HG03095 (cell line): ENCODE measurements at regions not wholly inside any gene's neighbourhood (a gene's known extent, or its start where the extent isn't known, plus 50 kb on each side); places are given as distances from the start of the nearest gene placed in this dataset.

Experiments
- ATAC-seq: cut with Tn5 transposase; IDR thresholded peaks from one replicate; pipeline ENCODE4 v1.9.1; 2021; ENCODE audit warnings: moderate library complexity; ENCODE audit not compliant: unreplicated experiment

DNA sequence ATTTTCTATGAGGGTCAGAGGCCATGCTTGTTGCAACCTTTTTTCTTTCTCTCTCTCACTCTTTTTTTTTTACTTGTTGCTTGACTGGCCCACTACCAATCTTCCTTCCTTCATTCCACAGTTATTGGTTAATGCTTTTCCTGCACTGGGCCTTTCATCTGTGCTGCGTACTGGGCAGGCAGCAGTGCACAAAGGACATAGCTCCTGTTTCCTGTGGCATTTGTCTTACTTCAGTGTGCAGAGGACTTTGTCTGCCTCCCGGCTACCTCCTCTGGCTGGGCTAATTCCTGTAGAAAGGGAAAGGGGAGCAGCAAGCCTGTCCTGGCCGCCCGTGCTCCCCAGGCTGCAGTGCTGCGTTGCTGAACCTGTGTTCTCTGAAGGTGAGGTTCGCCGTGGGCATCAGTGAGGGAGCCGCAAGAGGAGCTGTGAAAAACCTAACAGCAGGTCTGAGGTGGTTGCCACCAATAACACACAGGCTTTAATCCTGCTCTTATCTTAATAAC is 93.7 kb upstream of the RGMA start:
- ATAC-seq: no peak

DNA sequence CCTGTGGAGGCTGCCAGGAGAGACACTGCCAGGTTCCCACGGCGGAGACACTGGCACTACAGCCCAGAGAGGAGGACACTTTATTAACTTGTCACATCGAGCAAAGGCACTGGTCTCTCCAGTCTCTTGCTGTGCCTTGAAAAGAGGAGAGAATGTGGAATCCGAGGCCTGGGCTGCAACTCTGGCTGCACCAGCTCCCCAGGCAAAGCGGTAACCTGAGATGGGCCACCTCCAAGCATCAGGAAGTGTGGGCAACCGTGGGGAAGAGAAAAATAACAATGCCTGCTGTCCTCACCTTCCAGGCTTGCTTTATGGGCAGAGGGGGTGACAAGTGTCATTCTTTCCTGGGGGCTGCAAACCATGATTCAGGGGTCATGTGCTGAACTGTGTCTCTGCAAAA is 91.6 kb upstream of the RGMA start:
- no peak for ATAC-seq

DNA sequence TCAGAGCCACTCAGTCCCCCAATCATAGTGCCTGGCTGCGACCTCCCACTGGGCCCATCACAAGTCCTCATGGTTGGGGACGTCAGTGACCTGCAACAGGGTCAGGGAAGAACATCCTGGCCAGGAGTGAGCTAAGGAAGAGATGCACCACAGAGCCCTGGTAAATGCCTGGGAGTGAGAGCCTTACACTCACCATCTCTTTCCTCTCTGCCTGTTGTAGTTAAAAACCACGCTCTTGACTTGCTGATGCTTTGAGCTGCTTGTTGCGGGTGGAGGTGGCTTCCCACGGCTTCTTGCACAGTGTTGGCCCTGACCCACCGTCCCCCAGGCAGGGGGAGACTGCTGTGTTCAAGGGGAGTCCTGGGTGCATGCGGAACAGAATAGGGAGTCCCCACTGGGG is 91.1 kb upstream of the RGMA start:
- no peak for ATAC-seq

DNA sequence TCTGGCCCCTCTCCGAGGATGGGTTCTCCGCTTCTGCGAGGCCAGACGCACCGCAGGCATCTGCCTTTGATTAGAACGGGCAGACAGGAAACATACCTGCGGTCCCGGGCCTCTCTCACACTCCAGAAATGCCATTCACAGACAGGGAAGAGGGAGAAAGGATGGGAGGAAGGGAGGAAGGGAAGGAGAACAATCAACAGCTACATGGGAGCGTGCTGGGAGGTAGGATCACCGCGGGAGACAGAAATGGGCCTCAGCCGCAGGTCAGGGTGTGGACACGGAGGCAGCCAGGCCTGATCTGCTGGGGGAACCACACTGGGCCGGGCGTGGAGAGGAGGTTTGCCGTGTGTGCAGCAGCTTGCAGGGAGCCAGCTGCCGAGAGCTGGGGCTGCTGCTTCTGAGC is 90.7 kb upstream of the RGMA start:
- no peak for ATAC-seq

DNA sequence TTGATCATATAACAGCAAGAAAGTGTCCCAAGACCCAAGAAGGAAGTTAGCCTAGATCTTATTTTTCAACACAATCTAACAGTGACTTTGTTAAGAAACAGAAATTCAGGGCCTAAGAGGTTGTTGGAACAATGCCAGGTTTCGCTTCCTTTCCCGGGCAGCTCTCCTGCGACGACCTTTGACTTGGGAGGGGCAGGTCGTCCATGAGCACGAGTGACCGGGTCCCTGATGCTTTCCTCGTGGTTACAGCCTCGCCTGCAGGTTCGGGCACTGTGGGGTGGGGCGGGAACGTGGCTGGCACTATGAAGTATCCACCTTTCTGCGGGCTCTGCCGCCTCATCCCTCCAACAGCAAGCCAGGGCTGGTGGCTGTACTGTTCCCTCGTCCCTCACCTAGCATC is 90.1 kb upstream of the RGMA start:
- ATAC-seq: no peak

DNA sequence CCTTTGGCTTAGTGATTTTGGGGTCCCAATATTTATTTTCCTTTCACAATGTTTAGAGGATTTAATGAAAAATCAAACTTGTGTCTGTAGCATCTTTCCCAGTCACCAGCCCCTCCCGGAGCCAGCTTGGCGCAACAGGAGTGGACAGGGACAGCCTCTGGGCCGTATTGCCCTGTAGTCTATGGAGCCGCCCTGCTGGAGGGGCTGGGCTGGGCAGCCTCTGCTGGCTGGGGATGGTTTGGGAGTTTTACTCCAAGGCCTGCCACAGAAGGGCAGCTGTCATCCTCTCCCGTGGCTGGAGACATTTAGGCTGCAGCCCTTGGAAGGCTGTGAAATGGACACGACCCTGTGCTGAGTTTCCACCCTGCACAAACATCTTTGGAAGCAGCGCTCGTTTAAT is 89.4 kb upstream of the RGMA start:
- no peak for ATAC-seq

GRCh38 chr15:93176065-93176464 is 87.1 kb upstream of the RGMA start:
- no peak for ATAC-seq

DNA sequence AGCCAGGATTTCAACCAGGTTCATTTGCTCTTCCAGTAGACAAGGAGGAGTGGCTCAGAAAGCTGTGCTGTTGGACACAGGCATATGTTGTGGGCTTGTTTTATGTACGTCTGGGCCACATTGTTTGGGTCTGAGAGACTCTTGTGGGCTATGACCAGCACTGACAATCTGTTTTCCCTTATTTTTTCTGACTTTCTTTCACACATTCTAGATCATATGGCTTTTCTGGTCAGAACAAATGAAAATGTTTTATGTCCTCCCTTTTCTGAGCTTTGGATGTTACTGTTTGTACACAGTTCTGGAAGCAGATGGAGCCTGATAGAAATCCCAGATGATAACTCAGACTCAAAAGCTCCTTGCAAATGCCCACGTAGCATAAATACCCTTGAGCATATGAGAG is 85.8 kb upstream of the RGMA start:
- ATAC-seq: no peak

GRCh38 chr15:93173369-93173768 is 84.4 kb upstream of the RGMA start:
- ATAC-seq: no peak

DNA sequence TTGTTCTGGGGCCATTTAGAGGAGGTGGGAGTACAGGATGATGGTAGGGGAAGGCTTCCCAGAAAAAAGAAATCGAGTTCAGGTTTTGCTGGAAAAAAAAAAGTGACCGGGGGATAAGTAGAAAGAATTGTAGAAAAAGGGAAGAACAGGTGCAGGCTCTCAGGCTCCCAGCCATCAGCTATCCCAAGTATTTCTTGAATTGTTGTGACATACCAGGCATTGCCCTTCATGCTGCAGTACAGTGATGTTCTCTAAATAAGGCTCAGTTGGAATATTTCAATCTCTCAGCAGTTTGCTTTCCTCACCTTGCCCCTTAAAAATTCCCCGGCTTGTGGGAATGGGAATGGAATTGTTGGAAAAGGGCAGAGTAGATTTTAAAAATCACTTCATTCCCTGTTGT is 82.5 kb upstream of the RGMA start:
- ATAC-seq: no peak

DNA sequence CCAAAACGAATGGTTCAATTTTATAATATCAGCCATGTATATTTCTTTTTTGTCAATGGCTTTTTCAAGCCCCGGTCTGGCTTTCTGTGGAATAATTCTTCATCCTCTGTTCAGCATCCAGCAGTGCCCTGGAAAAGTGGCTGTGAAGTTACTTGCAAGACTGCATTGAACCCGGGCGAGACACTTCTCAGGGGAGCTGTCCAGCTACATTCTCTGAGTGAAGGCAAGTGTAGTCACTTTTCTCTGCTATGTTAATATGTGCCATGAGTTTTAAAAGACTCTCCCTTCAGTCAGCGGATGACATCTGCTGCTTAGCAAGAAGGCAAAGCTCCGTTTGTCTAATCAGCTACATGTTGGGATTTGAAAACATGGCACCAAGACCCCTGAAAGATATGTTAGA is 81.3 kb upstream of the RGMA start:
- no peak for ATAC-seq

GRCh38 chr15:93168910-93169309 is 79.9 kb upstream of the RGMA start:
- no peak for ATAC-seq

GRCh38 chr15:93167291-93167690 is 78.3 kb upstream of the RGMA start:
- ATAC-seq: no peak

- ATAC-seq: no peak
These were observed 77.7 kb upstream of the RGMA start for GRCh38 chr15:93166675-93167074.

DNA sequence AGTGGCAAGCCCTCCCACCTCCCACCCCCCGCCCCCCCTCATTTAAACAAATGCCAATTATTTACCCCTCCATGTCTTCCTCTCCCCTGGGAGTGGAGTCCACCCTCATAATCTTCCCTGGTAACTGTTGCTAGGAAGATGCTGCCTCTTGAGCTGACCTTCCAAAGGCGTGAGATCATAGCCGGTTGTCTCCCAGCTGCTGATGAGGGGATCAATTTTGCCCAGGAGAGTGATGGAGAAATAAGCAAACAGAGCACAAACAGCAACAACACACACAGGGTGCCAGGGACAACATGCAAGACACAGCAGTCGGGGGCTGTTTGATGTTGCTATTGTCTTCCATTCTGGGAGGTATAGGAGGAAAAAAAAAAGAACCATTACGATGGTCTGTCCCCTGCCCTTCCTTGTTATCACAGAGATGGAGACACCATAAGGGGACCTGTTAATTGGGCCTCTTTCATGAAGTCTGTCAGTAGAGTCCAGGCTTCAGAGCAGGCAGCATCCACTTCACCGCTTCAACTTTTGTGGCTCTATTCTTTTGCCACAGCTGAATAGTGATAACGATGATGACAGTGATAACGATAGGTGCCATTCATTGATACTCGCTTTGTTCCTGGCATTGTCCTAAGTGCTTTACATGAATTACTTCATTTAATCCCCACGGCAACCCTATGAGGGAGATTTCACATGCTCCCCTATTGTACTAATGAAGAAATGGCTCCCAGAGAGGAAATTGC is 76.9 kb upstream of the RGMA start:
- ATAC-seq: no peak

DNA sequence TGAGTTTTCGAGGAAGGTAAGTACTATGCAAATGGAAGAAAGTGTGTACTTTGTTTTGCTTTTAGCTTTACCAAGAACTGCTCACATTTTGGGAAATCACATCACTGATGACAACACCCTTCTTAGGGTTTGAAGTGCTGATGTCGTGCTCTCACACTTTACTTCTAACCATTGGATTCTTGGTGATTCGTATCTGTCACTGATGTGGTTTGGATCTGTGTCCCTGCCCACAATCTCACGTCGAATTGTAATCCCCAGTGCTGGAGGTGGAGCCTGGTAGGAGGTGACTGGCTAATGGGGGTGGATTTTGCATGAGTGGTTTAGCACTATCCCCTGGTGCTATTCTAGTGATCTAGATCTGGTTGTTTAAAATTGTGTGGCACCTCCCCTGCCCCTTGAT is 75.4 kb upstream of the RGMA start:
- no peak for ATAC-seq

GRCh38 chr15:93162560-93162959 is 73.5 kb upstream of the RGMA start:
- no peak for ATAC-seq

GRCh38 chr15:93159930-93160329 is 70.9 kb upstream of the RGMA start:
- ATAC-seq: no peak

GRCh38 chr15:93158097-93158900 is 69.3 kb upstream of the RGMA start:
- ATAC-seq: no peak

GRCh38 chr15:93154666-93155065 is 65.7 kb upstream of the RGMA start:
- ATAC-seq: no peak

DNA sequence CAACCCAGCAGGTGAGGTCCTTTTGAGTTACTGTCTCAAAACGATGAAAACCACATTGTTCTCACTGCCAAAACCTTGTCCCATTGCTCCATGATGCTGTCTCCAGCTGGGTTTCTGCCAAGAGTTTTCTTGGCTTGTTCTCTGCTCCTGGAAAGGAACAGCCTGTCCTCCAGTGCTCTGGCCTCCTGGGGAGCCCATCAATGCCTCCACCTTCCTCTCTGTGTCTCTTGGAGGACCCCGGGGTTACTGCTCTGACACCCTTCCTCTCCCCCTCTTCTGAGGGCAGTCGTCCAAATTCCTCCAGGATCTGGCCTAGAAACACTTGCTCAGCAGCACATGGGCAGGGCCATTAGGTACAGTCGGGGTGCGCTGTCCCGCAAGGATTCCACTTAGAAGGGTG is 63.9 kb upstream of the RGMA start:
- ATAC-seq: no peak

DNA sequence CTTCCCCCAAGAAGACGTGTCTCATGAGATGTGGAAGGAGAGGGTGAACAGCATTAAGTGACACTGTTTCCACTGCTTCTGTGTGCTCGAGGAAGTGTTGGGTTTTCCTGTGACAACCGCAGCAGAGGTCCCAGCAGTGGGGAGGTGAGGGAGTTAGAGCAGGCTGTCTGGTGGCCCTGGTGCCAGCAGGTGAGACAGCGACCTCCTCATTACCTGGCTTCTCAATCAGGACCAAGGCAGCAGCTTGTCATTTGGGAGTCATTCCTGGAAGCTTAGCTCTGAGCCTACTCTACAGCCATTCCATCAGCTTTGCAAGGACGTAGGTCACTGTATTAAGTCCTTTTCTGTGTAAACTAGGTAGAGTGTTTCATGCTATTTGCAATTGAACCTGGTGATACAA is 63.3 kb upstream of the RGMA start:
- ATAC-seq: no peak
